NB4 (cell line): ENCODE measurements at regions not wholly inside any gene's neighbourhood (a gene's known extent, or its start where the extent isn't known, plus 50 kb on each side); places are given as distances from the start of the nearest gene placed in this dataset.

Source experiments
- DNase-seq: peaks from one replicate; pipeline ENCODE4 v3.0.0; 2010; ENCODE audit warnings: low read depth
- H3K4me3 ChIP-seq: one replicate; pipeline ENCODE4 v1.5.1; 2011; ENCODE audit warnings: mild to moderate bottlenecking, low read depth, low read length, moderate library complexity
- CTCF ChIP-seq: IDR thresholded peaks from one replicate; pipeline ENCODE4 v1.5.1; 2012; ENCODE audit warnings: low read depth, low read length
- MAX ChIP-seq: IDR thresholded peaks from 2 replicates; pipeline ENCODE4 v1.6.1; 2011; ENCODE audit warnings: low read depth, low read length
- MYC ChIP-seq: IDR thresholded peaks from 2 replicates; pipeline ENCODE4 v1.6.1; 2011; ENCODE audit warnings: low read depth, low read length
- POLR2A ChIP-seq: IDR thresholded peaks from 2 replicates; pipeline ENCODE4 v1.6.1; 2011; ENCODE audit warnings: mild to moderate bottlenecking; ENCODE audit not compliant: insufficient read length; ENCODE audit errors: extremely low read depth

GRCh38 chr4:16391196-16391595, 164.9 kb upstream of the TAPT1 start:
- no peak for TF ChIP-seq CTCF
- no peak for TF ChIP-seq MYC
- no peak for TF ChIP-seq POLR2A
- TF ChIP-seq MAX, result no peak
- no peak overlapping the region for H3K4me3 ChIP-seq
- no peak for DNase-seq

DNA sequence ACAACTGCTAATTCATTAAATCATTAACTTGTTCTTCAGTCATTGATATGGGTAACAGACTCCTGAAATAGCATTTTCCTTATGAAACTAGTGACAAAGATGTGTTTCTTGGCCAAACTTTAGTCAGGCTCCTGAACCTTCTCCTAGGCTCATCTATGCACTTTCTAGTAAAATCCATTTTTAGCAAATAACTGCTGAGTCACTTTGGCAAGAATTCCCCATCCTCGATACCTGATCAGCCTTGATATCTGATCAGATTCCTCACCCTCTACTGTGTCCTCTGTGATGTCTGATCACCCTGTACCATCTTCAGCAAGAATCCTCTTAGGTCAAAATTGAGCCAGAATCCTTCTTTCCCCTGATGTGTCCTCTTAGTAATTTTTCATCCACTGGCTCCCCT, 161.2 kb upstream of the TAPT1 start:
- DNase-seq, result no peak
- H3K4me3 ChIP-seq, result no peak overlapping the region
- TF ChIP-seq CTCF, result no peak
- no peak for TF ChIP-seq POLR2A
- no peak for TF ChIP-seq MYC
- no peak for TF ChIP-seq MAX

GRCh38 chr4:16386711-16387320, 160.5 kb upstream of the TAPT1 start:
- TF ChIP-seq MYC, result no peak
- TF ChIP-seq CTCF, result no peak
- no peak for TF ChIP-seq POLR2A
- no peak for TF ChIP-seq MAX
- H3K4me3 ChIP-seq, result no peak overlapping the region
- DNase-seq, result no peak

- no peak overlapping the region for H3K4me3 ChIP-seq
- DNase-seq, result no peak
- TF ChIP-seq MYC (no peak), MAX (no peak), POLR2A (no peak)
Measured at GRCh38 chr4:16384576-16384975, 158.3 kb upstream of the TAPT1 start.

GRCh38 chr4:16382571-16382970, 156.3 kb upstream of the TAPT1 start:
- TF ChIP-seq POLR2A, result no peak
- no peak for TF ChIP-seq MYC
- no peak for TF ChIP-seq CTCF
- TF ChIP-seq MAX, result no peak
- no peak for DNase-seq
- H3K4me3 ChIP-seq, result no peak overlapping the region

DNA sequence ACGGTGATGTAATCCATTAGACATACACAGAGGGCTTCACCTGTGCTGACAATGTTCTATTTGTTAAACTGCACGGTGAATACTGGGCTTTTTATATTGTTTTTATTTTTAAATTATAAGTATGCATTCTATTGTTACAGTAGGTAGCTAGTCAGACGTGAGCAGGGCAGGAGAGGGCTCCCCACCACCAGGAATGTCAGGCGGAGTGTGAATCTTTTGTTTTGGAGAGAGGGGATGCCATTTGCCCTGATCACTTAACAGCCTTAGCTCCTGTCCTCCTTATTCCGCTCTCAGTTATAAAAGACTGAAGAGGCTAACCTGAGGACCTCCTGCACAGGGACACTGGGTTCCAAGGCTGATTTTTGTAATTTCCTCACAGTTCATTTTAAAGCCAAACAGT, 151.6 kb upstream of the TAPT1 start:
- TF ChIP-seq MYC, result no peak
- H3K4me3 ChIP-seq, result no peak overlapping the region
- DNase-seq, result no peak

DNA sequence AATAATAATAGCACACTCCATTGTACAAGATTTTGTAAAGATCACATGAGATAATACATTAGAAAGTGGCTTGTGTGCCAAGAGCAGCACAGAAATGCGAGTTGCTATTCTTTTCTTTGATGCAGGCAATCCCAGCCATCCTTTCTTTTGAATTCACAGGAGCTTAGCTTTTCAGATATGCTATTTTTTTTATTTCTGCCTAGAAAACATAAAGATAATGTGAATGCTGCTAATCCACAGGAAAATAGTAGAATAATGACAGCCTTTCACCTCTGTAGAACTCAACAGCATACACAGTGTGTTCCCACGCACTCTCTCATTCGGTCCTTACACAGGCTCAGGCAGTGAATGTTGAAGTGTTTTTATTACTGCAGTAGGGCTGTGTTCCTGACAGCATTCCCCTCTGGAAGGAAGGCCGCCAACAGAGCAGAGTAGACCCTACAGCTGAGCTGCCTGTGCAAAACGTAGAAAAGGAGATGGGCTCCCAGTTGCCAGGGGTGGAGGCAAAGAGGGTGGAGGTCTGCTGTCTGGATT, 138.8 kb upstream of the TAPT1 start:
- TF ChIP-seq CTCF (no peak), MYC (no peak), POLR2A (no peak), MAX (no peak)
- DNase-seq, result no peak

More for the DNA sequence above, 138.8 kb upstream of the TAPT1 start:
- H3K4me3 ChIP-seq, result no peak overlapping the region
